ENCODE measurements at regions not wholly inside any gene's neighbourhood (a gene's known extent, or its start where the extent isn't known, plus 50 kb on each side); places are given as distances from the start of the nearest gene placed in this dataset.
"Not testable (repeated sequence)": the region's sequence is repeated elsewhere in the genome, so short reads cannot be mapped to it uniquely, and the experiment has no call there.

- no peak overlapping the region for H3K9ac ChIP-seq (ENCODE audit: low read length in 3 of 3)
- FAIRE-seq (no peak), DNase-seq (no peak)
- intact Hi-C loops (cut with DNase I) = loop anchor here (5.0 kb wide), 1 partner anchor 291 kb away; no protein-coding TSS in a partner anchor
- H3K36me3 ChIP-seq (ENCODE audit: control insufficient read depth in 2 of 3, insufficient read depth in 3 of 3, low read length in 3 of 3) = no peaks in the 10 kb centered on the region
- H3K4me1 ChIP-seq (ENCODE audit: control insufficient read depth in 2 of 3, insufficient read depth in 2 of 3, low read depth in 1 of 3, low read length in 3 of 3) = peaks cover 0 to 3% (median 0%) of the 10 kb centered on the region in 3 donors
- H3K27ac ChIP-seq (ENCODE audit: low read depth in 2 of 2, low read length in 2 of 2) = no peak overlapping the region
- H3K9me3 ChIP-seq (ENCODE audit: control insufficient read depth in 2 of 3, insufficient read depth in 1 of 3, low read length in 3 of 3) = no peaks in the 10 kb centered on the region
- no peak overlapping the region for H3K4me3 ChIP-seq (ENCODE audit: low read length in 3 of 3)
- no peak for TF ChIP-seq CTCF (IDR thresholded peaks at IDR 0.05; ENCODE audit: borderline replicate concordance, extremely low read depth, insufficient read depth)
- no peaks in the 10 kb centered on the region for H3K27me3 ChIP-seq (ENCODE audit: control insufficient read depth, insufficient read depth, low read length)
Measured at GRCh38 chr18:59072727-59073421, 66.8 kb upstream of the SEC11C start.

- intact Hi-C loops (cut with DNase I) = no loop called here
- Histone ChIP-seq H3K9ac (ENCODE audit: low read length in 3 of 3) (no peak overlapping the region), H3K9me3 (ENCODE audit: control insufficient read depth in 2 of 3, insufficient read depth in 1 of 3, low read length in 3 of 3) (no peaks in the 10 kb centered on the region), H3K36me3 (ENCODE audit: control insufficient read depth in 2 of 3, insufficient read depth in 3 of 3, low read length in 3 of 3) (no peaks in the 10 kb centered on the region), H3K4me3 (ENCODE audit: low read length in 3 of 3) (no peak overlapping the region), H3K27ac (ENCODE audit: low read depth in 2 of 2, low read length in 2 of 2) (no peak overlapping the region), H3K27me3 (ENCODE audit: control insufficient read depth, insufficient read depth, low read length) (no peaks in the 10 kb centered on the region), H3K4me1 (ENCODE audit: control insufficient read depth in 2 of 3, insufficient read depth in 2 of 3, low read depth in 1 of 3, low read length in 3 of 3) (no peaks in the 10 kb centered on the region)
- no peak for FAIRE-seq
- no peak for DNase-seq
- no peak for TF ChIP-seq CTCF (IDR thresholded peaks at IDR 0.05; ENCODE audit: borderline replicate concordance, extremely low read depth, insufficient read depth)
Measured at GRCh38 chr18:59075923-59076322, 63.8 kb upstream of the SEC11C start.

GRCh38 chr18:59079264-59079663 is 60.4 kb upstream of the SEC11C start:
- TF ChIP-seq CTCF (IDR thresholded peaks at IDR 0.05; ENCODE audit: borderline replicate concordance, extremely low read depth, insufficient read depth) = no peak
- no peaks in the 10 kb centered on the region for H3K27me3 ChIP-seq (ENCODE audit: control insufficient read depth, insufficient read depth, low read length)
- no peak overlapping the region for H3K4me3 ChIP-seq (ENCODE audit: low read length in 3 of 3)
- DNase-seq (no peak), FAIRE-seq (no peak)
- H3K27ac ChIP-seq (ENCODE audit: low read depth in 2 of 2, low read length in 2 of 2) = no peak overlapping the region
- no peaks in the 10 kb centered on the region for H3K4me1 ChIP-seq (ENCODE audit: control insufficient read depth in 2 of 3, insufficient read depth in 2 of 3, low read depth in 1 of 3, low read length in 3 of 3)
- H3K36me3 ChIP-seq (ENCODE audit: control insufficient read depth in 2 of 3, insufficient read depth in 3 of 3, low read length in 3 of 3) = no peaks in the 10 kb centered on the region
- no peak overlapping the region for H3K9ac ChIP-seq (ENCODE audit: low read length in 3 of 3)
- no peaks in the 10 kb centered on the region for H3K9me3 ChIP-seq (ENCODE audit: control insufficient read depth in 2 of 3, insufficient read depth in 1 of 3, low read length in 3 of 3)
- intact Hi-C loops (cut with DNase I) = no loop called here

- intact Hi-C loops (cut with DNase I); H3K9ac ChIP-seq (ENCODE audit: low read length in 3 of 3); FAIRE-seq; H3K4me3 ChIP-seq (ENCODE audit: low read length in 3 of 3); H3K27me3 ChIP-seq (ENCODE audit: control insufficient read depth, insufficient read depth, low read length); H3K36me3 ChIP-seq (ENCODE audit: control insufficient read depth in 2 of 3, insufficient read depth in 3 of 3, low read length in 3 of 3); H3K27ac ChIP-seq (ENCODE audit: low read depth in 2 of 2, low read length in 2 of 2); H3K9me3 ChIP-seq (ENCODE audit: control insufficient read depth in 2 of 3, insufficient read depth in 1 of 3, low read length in 3 of 3); H3K4me1 ChIP-seq (ENCODE audit: control insufficient read depth in 2 of 3, insufficient read depth in 2 of 3, low read depth in 1 of 3, low read length in 3 of 3): not testable (repeated sequence)
- DNase-seq = peak in 3 of 5 donors; percentile 36 to 51 (median 46)
Measured at GRCh38 chr18:59079687-59080501, 59.8 kb upstream of the SEC11C start.
